Fibroblast of villous mesenchyme (primary cell): ENCODE measurements at regions not wholly inside any gene's neighbourhood (a gene's known extent, or its start where the extent isn't known, plus 50 kb on each side); places are given as distances from the start of the nearest gene placed in this dataset.
A peak's percentile ranks its signal among the peaks of the same experiment; 100 is the strongest.

Source experiments
- DNase-seq: peaks from one replicate; pipeline ENCODE4 v3.0.0-alpha.2; 2010; ENCODE audit warnings: low read depth
- H3K4me3 ChIP-seq: 2 replicates; pipeline ENCODE4 v1.5.1; 2011; ENCODE audit warnings: low read depth, mild to moderate bottlenecking, low read length
- CTCF ChIP-seq: IDR thresholded peaks from 2 replicates; pipeline ENCODE4 v1.5.1; 2012; ENCODE audit warnings: low read depth, mild to moderate bottlenecking, low read length; ENCODE audit not compliant: insufficient read depth

- no peak for TF ChIP-seq CTCF
- DNase-seq, result no peak
- H3K4me3 ChIP-seq, result no peak overlapping the region
Measured at GRCh38 chr4:12580787-12581186, 903.4 kb downstream of the RAB28 start.

- no peak for TF ChIP-seq CTCF
- no peak overlapping the region for H3K4me3 ChIP-seq
- peak; percentile 3 for DNase-seq
Measured at GRCh38 chr4:12579172-12579571, 905.0 kb downstream of the RAB28 start.

- no peak overlapping the region for H3K4me3 ChIP-seq
- DNase-seq, result no peak
- TF ChIP-seq CTCF, result no peak
Measured at GRCh38 chr4:12576409-12576808, 907.7 kb downstream of the RAB28 start.

GRCh38 chr4:12573716-12574115 is 910.4 kb downstream of the RAB28 start:
- no peak for TF ChIP-seq CTCF
- DNase-seq, result no peak
- H3K4me3 ChIP-seq, result no peak overlapping the region

- DNase-seq, result no peak
- no peak overlapping the region for H3K4me3 ChIP-seq
- no peak for TF ChIP-seq CTCF
Measured at GRCh38 chr4:12562476-12563140, 921.5 kb downstream of the RAB28 start.

- DNase-seq, result no peak
- H3K4me3 ChIP-seq, result no peak overlapping the region
- TF ChIP-seq CTCF, result no peak
Measured at GRCh38 chr4:12562021-12562420, 922.1 kb downstream of the RAB28 start.

GRCh38 chr4:12555011-12555410 is 929.1 kb downstream of the RAB28 start:
- H3K4me3 ChIP-seq, result no peak overlapping the region
- no peak for TF ChIP-seq CTCF
- peak; percentile 8 for DNase-seq
